Umbilical cord (tissue), 1 donor: ENCODE measurements at regions not wholly inside any gene's neighbourhood (a gene's known extent, or its start where the extent isn't known, plus 50 kb on each side); places are given as distances from the start of the nearest gene placed in this dataset.

ENCODE experiments used
- DNase-seq: peaks from one replicate; pipeline ENCODE4 v3.0.0-alpha.2; 2015; ENCODE audit warnings: low spot score

DNA sequence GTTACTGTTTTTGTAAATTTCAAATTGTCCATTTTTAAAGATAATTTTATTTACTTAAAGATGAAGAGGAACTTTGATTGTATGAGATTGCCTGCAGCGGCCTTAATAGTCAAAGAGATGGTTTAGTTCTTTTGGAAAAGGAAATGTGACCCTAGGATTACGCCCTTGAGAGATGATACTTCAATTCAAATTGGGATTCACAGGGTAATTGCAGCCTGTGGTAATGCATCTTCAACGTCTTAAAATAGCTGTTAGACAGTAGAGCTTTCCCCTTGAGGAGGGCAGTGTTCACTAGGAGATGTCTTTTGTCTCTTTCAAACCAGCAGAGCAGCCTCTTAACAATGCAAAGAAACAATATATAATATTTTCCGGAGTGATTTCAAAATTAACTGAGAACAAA lies 127.1 kb downstream of the TAF11L14 start:
- DNase-seq: no peak

DNA sequence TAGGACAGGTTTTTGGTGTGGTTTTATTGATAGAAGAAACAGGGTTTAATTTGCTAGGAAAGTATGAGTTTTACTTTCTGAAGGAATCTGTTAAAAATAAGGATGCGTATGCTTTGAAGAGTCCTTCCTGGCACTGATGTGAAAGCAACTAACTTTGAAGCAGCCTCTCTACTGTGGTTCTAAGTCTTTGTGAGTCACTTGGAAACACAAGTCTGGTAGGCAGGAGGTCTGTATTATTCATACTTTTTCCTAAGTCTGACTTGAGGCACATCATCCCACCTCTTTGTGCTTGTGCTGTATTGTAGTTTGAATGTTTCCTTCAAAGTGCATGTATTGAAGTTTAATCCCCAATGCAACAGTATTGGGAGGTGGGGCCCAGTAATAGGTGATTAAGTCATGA lies 129.0 kb downstream of the TAF11L14 start:
- DNase-seq: peak; percentile 42

GRCh38 chr5:17766031-17766430 lies 131.8 kb downstream of the TAF11L14 start:
- DNase-seq: no peak

DNA sequence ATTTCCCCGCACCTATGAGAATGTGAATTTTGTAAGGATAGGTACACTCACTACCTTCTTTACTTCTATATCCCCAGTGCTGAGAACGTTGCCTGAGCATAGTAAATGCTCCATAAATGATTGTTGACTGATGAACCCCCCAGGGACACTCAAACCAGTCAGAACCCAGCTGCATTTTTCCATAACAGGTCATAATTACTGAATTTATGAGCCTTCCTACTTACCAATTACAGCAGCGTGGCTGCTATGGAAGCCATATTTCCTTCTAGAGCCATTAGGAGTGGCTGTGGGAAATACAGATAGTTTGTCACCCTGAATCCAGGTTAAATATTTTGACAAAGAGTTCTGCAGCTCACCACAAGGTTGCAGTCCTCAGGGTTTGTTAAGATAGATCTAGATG lies 135.0 kb downstream of the TAF11L14 start:
- DNase-seq: no peak

GRCh38 chr5:17772232-17772631 lies 138.0 kb downstream of the TAF11L14 start:
- no peak for DNase-seq

DNA sequence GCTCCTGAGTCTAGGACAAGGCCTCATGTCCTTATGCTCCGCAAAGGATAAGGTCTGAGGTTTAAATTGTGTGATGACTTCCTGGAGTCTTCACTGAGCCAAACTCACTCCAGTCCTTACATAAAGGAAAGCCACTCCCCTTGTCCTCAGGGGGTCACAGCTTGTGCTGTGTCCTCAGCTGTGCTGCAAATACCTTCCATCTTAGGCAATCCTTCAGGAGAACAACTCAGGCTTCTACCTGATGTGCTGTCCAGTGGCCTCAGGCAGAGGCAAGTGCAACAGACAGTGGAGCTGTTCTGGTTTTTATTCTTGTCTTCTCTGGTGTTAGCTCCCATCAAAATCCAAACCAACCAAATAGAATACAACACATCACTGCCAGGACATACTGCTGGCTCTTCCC lies 151.5 kb downstream of the TAF11L14 start:
- no peak for DNase-seq

DNA sequence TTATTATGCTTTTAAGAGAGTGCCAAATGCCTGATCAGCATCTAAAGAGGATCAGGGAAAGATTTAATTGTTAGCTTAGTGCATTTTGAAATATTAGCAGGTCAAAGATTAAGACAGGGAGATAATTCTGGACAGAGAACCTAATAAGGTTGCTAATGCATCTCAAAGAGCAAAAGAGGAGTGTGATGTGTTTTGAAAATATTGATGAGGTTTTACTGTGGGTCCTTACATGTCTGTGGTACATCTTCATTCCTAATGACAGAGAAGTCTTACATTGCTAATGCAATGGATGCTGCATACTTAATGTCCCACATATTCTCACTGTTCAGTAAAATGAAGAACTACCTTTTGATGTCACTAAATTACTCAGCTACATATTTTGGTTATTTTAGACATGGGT lies 154.1 kb downstream of the TAF11L14 start:
- no peak for DNase-seq

DNA sequence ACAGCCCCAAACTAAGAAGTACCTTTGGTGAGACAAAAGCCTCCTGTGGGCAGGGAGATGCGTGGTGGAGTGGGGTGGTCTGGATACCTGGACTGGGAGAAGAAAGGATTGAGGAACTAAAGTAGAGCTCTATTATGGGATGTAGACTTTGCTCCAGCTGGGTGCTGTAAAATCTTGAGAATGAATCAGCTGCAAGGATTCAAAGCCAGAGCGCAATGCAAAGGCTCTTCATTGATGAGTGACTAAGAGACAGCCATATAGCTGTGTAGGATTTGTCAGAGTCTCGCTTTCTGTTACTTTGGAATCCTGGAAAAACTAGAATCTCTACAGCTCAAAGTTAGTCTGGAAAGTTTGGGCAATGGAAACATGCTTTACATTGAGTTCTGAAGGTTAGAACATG lies 159.9 kb downstream of the TAF11L14 start:
- DNase-seq: no peak

DNA sequence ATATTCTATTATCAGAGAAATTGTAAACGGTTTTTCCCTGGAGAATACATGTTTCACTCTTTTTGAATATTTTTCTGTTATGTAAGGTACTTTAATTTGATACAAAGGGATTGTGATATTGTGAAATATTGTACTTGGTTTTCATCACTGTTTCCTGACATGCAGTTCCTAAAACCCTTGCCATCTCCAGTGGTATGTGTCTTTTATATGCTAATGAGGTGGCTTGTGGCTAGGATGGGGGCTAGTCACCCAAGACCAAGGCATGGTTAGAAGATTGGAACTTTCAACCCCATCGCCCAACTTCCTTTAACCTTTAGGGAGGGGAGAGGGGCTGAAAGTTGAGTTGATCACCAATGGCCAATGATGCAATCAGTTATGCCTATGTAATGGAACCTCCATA lies 160.6 kb downstream of the TAF11L14 start:
- DNase-seq: no peak

GRCh38 chr5:17796142-17796541 lies 161.9 kb downstream of the TAF11L14 start:
- no peak for DNase-seq

DNA sequence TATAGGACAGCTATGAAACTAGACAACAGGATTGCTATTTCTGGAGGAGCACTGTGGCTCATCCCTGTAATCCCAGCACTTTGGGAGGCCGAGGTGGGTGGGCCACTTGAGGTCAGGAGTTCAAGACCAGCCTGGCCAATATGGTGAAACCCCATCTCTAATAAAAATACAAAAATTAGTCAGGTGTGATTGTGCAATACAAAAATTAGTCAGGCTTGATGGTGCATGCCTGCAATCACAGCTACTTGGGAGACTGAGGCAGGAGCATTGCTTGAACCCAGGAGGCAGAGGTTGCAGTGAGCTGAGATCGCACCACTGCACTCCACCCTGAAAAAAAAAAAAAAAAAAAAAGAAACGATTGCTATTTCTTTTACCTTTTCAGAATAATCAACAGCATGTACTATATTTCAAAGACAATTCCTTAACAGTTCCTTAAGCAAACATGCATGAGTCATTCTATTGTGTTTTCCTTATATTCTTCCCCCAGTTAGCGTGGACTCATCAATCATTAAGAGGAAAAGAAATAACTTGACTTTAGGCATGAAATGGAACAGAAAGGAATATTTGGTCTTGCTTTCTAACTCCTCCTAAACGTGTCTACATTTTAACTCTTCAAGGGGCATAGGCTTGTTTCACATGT lies 162.6 kb downstream of the TAF11L14 start:
- DNase-seq: no peak

DNA sequence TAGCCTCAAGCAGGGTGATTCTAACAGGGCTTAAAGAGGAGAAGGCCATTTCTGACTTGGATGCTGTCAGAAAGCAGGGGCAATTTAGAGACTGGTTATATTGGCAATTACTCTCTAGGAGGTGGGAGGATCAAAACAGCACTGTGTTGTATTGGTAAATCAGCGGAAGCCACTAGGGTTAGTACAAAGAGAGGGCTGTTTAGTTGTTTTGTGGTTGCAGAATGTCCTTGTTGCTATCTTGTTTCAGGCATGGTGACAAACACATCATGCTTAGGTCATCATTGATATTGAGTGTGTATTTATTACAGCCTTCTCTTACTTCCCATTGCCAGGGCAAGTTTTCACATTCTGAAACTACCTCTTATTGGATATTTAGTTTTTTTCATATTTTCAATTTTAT lies 165.3 kb downstream of the TAF11L14 start:
- no peak for DNase-seq

- no peak for DNase-seq
These were observed 167.3 kb downstream of the TAF11L14 start for GRCh38 chr5:17801595-17801994.

- peak; percentile 17 for DNase-seq
These were observed 168.0 kb downstream of the TAF11L14 start for GRCh38 chr5:17802256-17802655.

GRCh38 chr5:17803971-17804370 lies 169.7 kb downstream of the TAF11L14 start:
- DNase-seq: no peak

- no peak for DNase-seq
These were observed 171.1 kb downstream of the TAF11L14 start for GRCh38 chr5:17805227-17805825.

GRCh38 chr5:17806818-17807468 lies 172.7 kb downstream of the TAF11L14 start:
- no peak for DNase-seq

DNA sequence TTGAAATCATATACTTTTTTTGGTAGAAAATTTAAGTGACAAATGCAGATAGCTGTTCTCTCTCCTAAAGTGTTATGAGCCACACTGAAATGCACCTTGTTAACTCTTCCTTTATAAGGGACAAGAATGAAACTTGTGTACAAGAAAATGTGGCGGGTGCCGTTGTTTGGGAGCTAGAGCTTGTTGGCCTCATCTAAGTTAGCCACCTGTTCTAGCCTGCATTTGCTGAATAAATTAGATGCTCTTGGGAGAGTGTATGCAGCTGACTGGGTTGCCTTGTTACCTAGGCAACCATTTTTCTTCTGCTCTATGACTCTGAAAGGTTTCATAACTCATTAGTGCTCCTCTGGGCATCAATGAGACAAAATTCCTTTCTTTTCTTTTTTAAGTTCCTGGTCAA lies 174.3 kb downstream of the TAF11L14 start:
- no peak for DNase-seq

DNA sequence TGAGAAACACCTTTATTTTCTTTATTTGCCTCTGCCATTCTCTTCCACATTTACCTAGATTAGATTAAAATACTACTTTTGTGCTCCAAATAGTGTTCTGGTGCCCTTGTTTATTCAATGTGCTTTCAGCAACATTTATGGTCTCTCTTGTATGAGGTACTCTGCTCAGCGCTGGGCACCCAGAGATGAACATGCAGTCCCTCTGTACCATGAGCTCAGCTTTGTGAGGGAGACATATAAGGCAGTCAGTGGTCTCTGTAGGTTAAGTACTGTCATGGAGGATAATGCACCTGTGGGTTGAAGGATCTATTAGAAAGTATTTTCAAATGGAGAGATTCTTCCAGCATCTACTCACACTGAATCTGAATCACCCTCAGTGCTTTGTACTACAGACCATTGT lies 176.5 kb downstream of the TAF11L14 start:
- DNase-seq: no peak

GRCh38 chr5:17813214-17813613 lies 179.0 kb downstream of the TAF11L14 start:
- no peak for DNase-seq

GRCh38 chr5:17816505-17816904 lies 182.2 kb downstream of the TAF11L14 start:
- no peak for DNase-seq

GRCh38 chr5:17816944-17817343 lies 182.7 kb downstream of the TAF11L14 start:
- DNase-seq: no peak

- no peak for DNase-seq
These were observed 183.7 kb downstream of the TAF11L14 start for GRCh38 chr5:17817990-17818389.
